Thyroid gland (tissue), 4 donors: ENCODE measurements at regions not wholly inside any gene's neighbourhood (a gene's known extent, or its start where the extent isn't known, plus 50 kb on each side); places are given as distances from the start of the nearest gene placed in this dataset.
A peak's percentile ranks its signal among the peaks of the same experiment; 100 is the strongest.

Source experiments
- DNase-seq, 2 donors: peaks; one replicate each; pipeline ENCODE4 v3.0.0-alpha.2; 2019
- H3K27ac ChIP-seq, 3 donors: fragments of 200-600 bp; sonication (generic); 1 replicate in 2 of 3; 2 replicates in 1 of 3; pipeline ENCODE4 v1.5.1; 2016 to 2019; ENCODE audit warnings: mild to moderate bottlenecking in 1 of 3, moderate library complexity in 1 of 3
- H3K27me3 ChIP-seq: fragments of 200-600 bp; sonication (generic); one replicate; pipeline ENCODE4 v1.5.1; 2019
- H3K36me3 ChIP-seq, 2 donors: fragments of 200-600 bp; sonication (generic); one replicate each; pipeline ENCODE4 v1.5.1; 2016 to 2019
- H3K4me1 ChIP-seq, 2 donors: fragments of 200-600 bp; sonication (generic); one replicate each; pipeline ENCODE4 v1.5.1; 2017 to 2019
- H3K4me3 ChIP-seq, 3 donors: fragments of 200-600 bp; sonication (generic); replicated peaks in 1 of 3; 1 replicate in 2 of 3; 2 replicates in 1 of 3; pipeline ENCODE4 v1.5.1; 2016; ENCODE audit warnings: mild to moderate bottlenecking in 1 of 3
- H3K9me3 ChIP-seq: fragments of 200-600 bp; sonication (generic); one replicate; pipeline ENCODE4 v1.5.1; 2017
- CTCF ChIP-seq, 6 experiments: fragments of 200-600 bp in 3 of 6; fragments of 450-650 bp in 3 of 6; sonication (generic) in 3 of 6; IDR thresholded peaks; one replicate each; pipeline ENCODE4 v1.5.1; 2016 to 2019; ENCODE audit warnings: antibody characterized with exemption in 6 of 6, mild to moderate bottlenecking in 2 of 6, inconsistent platforms in 1 of 6, moderate library complexity in 1 of 6
- POLR2A ChIP-seq, 2 donors: fragments of 450-650 bp; IDR thresholded peaks; one replicate each; pipeline ENCODE4 v1.6.1; 2017; ENCODE audit warnings: antibody characterized with exemption in 2 of 2, mild to moderate bottlenecking in 2 of 2, moderate library complexity in 1 of 2
- WGBS, 2 donors: methylation state at CpG; one replicate each; pipeline ENCODE4 v1.1.5; 2017; 5-methylcytosine and 5-hydroxymethylcytosine counted together
- intact Hi-C: fragments of 100-400 bp; cut with DNase I; formaldehyde crosslinking; loops from one replicate; pipeline ENCODE4 v1.15.1; 2023

GRCh38 chr10:3551761-3552160 is 233.2 kb downstream of the KLF6 start:
- no peak for DNase-seq
- Histone ChIP-seq H3K27ac (no peak overlapping the region), H3K27me3 (no peaks in the 10 kb centered on the region), H3K4me1 (no peaks in the 10 kb centered on the region), H3K4me3 (no peak overlapping the region), H3K9me3 (no peaks in the 10 kb centered on the region), H3K36me3 (no peaks in the 10 kb centered on the region)
- TF ChIP-seq CTCF (IDR thresholded peaks at IDR 0.05) (no peak), POLR2A (IDR thresholded peaks at IDR 0.05) (no peak)
- 91 to 96% methylated on average over 10 to 11 of the region's 11 CpGs for WGBS, 2 donors
- intact Hi-C loops, result no loop called here

GRCh38 chr10:3549118-3549517 is 235.9 kb downstream of the KLF6 start:
- peak overlapping the region in 1 of 3 donors; percentile 32 for H3K27ac ChIP-seq
- no peak for DNase-seq
- no peaks in the 10 kb centered on the region for H3K27me3 ChIP-seq
- intact Hi-C loops, result no loop called here
- 79 to 80% methylated on average over 4 of the region's 4 CpGs for WGBS, 2 donors
- no peak for TF ChIP-seq CTCF (IDR thresholded peaks at IDR 0.05)
- H3K36me3 ChIP-seq, result no peaks in the 10 kb centered on the region
- no peak overlapping the region for H3K4me3 ChIP-seq
- H3K9me3 ChIP-seq, result no peaks in the 10 kb centered on the region
- H3K4me1 ChIP-seq, result no peaks in the 10 kb centered on the region

GRCh38 chr10:3548702-3549101 is 236.3 kb downstream of the KLF6 start:
- TF ChIP-seq CTCF (IDR thresholded peaks at IDR 0.05) (no peak), POLR2A (IDR thresholded peaks at IDR 0.05) (no peak)
- Histone ChIP-seq H3K27me3 (no peaks in the 10 kb centered on the region), H3K4me3 (no peak overlapping the region), H3K36me3 (no peaks in the 10 kb centered on the region), H3K4me1 (no peaks in the 10 kb centered on the region), H3K9me3 (no peaks in the 10 kb centered on the region), H3K27ac (peak overlapping the region in 1 of 3 donors; percentile 32)
- DNase-seq, result no peak
- intact Hi-C loops, result no loop called here
- 94 to 100% methylated on average over 1 of the region's 1 CpG for WGBS, 2 donors

GRCh38 chr10:3548076-3548475 is 236.9 kb downstream of the KLF6 start:
- intact Hi-C loops, result no loop called here
- H3K27ac ChIP-seq, result peak overlapping the region in 1 of 3 donors; percentile 32
- WGBS, 2 donors, result 62 to 78% methylated on average over 7 of the region's 7 CpGs
- H3K9me3 ChIP-seq, result no peaks in the 10 kb centered on the region
- no peak overlapping the region for H3K4me3 ChIP-seq
- H3K4me1 ChIP-seq, result no peaks in the 10 kb centered on the region
- no peak for DNase-seq
- no peaks in the 10 kb centered on the region for H3K27me3 ChIP-seq
- H3K36me3 ChIP-seq, result no peaks in the 10 kb centered on the region
- TF ChIP-seq POLR2A (IDR thresholded peaks at IDR 0.05) (no peak), CTCF (IDR thresholded peaks at IDR 0.05) (no peak)

- WGBS, 2 donors, result 95 to 96% methylated on average over 4 of the region's 4 CpGs
- no peaks in the 10 kb centered on the region for H3K4me1 ChIP-seq
- intact Hi-C loops, result no loop called here
These were observed 240.4 kb downstream of the KLF6 start for GRCh38 chr10:3544561-3544960.

More at GRCh38 chr10:3544561-3544960, 240.4 kb downstream of the KLF6 start:
- H3K27ac ChIP-seq, result no peak overlapping the region
- DNase-seq, result no peak
- H3K27me3 ChIP-seq, result no peaks in the 10 kb centered on the region
- no peaks in the 10 kb centered on the region for H3K36me3 ChIP-seq
- TF ChIP-seq POLR2A (IDR thresholded peaks at IDR 0.05) (no peak), CTCF (IDR thresholded peaks at IDR 0.05) (no peak)
- H3K4me3 ChIP-seq, result no peak overlapping the region
- H3K9me3 ChIP-seq, result no peaks in the 10 kb centered on the region
